Esophagus squamous epithelium (tissue), 4 donors: ENCODE measurements at regions not wholly inside any gene's neighbourhood (a gene's known extent, or its start where the extent isn't known, plus 50 kb on each side); places are given as distances from the start of the nearest gene placed in this dataset.

Source experiments
- POLR2A ChIP-seq, 4 donors: fragments of 450-650 bp; IDR thresholded peaks; one replicate each; pipeline ENCODE4 v1.6.1; 2017; ENCODE audit warnings: antibody characterized with exemption in 4 of 4, mild to moderate bottlenecking in 4 of 4, moderate library complexity in 3 of 4
- TF ChIP-seq, protein P1 (sequence below), 6 experiments: fragments of 450-650 bp in 4 of 6; fragments of 200-600 bp in 2 of 6; sonication (generic) in 2 of 6; IDR thresholded peaks; one replicate each; pipeline ENCODE4 v1.5.1; 2016 to 2019; ENCODE audit warnings: antibody characterized with exemption in 6 of 6, mild to moderate bottlenecking in 4 of 6, moderate library complexity in 4 of 6

DNA sequence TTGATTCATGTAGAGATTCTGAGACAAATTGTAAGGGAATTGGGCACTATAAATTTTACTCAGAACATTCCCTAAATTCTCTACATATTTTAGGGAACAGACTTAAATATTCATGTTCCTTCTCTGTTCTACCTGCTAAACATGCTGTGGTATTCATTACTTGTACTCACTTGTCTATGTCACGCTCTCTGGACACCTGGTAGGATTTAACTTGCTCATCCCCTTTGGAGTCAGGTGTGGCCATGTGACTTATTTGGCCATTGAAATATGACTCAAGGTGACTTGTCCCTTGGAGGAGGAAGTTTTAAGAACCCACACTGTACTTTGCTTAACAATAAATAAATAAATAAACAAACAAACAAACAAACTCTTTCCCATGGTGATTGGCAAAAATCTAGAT, 2258.8 kb upstream of the WWC1 start:
- no peak for TF ChIP-seq POLR2A (IDR thresholded peaks at IDR 0.05)
- TF ChIP-seq, protein P1, sequence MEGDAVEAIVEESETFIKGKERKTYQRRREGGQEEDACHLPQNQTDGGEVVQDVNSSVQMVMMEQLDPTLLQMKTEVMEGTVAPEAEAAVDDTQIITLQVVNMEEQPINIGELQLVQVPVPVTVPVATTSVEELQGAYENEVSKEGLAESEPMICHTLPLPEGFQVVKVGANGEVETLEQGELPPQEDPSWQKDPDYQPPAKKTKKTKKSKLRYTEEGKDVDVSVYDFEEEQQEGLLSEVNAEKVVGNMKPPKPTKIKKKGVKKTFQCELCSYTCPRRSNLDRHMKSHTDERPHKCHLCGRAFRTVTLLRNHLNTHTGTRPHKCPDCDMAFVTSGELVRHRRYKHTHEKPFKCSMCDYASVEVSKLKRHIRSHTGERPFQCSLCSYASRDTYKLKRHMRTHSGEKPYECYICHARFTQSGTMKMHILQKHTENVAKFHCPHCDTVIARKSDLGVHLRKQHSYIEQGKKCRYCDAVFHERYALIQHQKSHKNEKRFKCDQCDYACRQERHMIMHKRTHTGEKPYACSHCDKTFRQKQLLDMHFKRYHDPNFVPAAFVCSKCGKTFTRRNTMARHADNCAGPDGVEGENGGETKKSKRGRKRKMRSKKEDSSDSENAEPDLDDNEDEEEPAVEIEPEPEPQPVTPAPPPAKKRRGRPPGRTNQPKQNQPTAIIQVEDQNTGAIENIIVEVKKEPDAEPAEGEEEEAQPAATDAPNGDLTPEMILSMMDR (IDR thresholded peaks at IDR 0.05) = no peak
